Keratinocyte (primary cell): ENCODE measurements at regions not wholly inside any gene's neighbourhood (a gene's known extent, or its start where the extent isn't known, plus 50 kb on each side); places are given as distances from the start of the nearest gene placed in this dataset.

Experiments
- DNase-seq: peaks from one replicate; pipeline ENCODE4 v3.0.0-alpha.2; 2011; ENCODE audit warnings: low read depth, missing footprints, low spot score
- FAIRE-seq: peaks from 2 replicates; lab custom pipeline; 2011; peaks lifted over from hg19 to GRCh38; lab: Jason Lieb, UNC
- H2AFZ ChIP-seq: 2 replicates; pipeline ENCODE4 v1.6.0; 2012; ENCODE audit warnings: low read length, control low read depth, inconsistent platforms; ENCODE audit not compliant: control insufficient read depth
- H3K27ac ChIP-seq: 2 replicates; pipeline ENCODE4 v1.5.1; 2011; ENCODE audit warnings: low read length; ENCODE audit not compliant: control insufficient read depth, insufficient read depth
- H3K27me3 ChIP-seq: 3 replicates; pipeline ENCODE4 v1.6.0; 2011; ENCODE audit warnings: low read length; ENCODE audit not compliant: control insufficient read depth, insufficient read depth; ENCODE audit errors: extremely low read depth
- H3K36me3 ChIP-seq, 2 experiments: 2 replicates in 1 of 2; 3 replicates in 1 of 2; pipeline ENCODE4 v1.5.1; 2011; ENCODE audit warnings: low read length in 2 of 2, mild to moderate bottlenecking in 1 of 2; ENCODE audit not compliant: control insufficient read depth in 2 of 2, insufficient read depth in 2 of 2; ENCODE audit errors: extremely low read depth in 1 of 2
- H3K4me1 ChIP-seq: 3 replicates; pipeline ENCODE4 v1.5.1; 2011; ENCODE audit warnings: low read length; ENCODE audit not compliant: control insufficient read depth, insufficient read depth; ENCODE audit errors: extremely low read depth
- H3K4me2 ChIP-seq: 3 replicates; pipeline ENCODE4 v1.6.0; 2011; ENCODE audit warnings: low read depth, low read length; ENCODE audit not compliant: control insufficient read depth, insufficient read depth; ENCODE audit errors: extremely low read depth
- H3K4me3 ChIP-seq, 3 experiments: fragments of 200-600 bp in 1 of 3; sonication (generic) in 1 of 3; 2 replicates in 2 of 3; 3 replicates in 1 of 3; pipeline ENCODE4 v1.5.1; 2011 to 2016; ENCODE audit warnings: low read length in 3 of 3, mild to moderate bottlenecking in 3 of 3, control low read depth in 2 of 3, inconsistent platforms in 1 of 3, low read depth in 1 of 3, mixed read lengths in 1 of 3, mixed run types in 1 of 3, moderate library complexity in 1 of 3; ENCODE audit not compliant: control insufficient read depth in 2 of 3, insufficient read depth in 2 of 3; ENCODE audit errors: extremely low read depth in 1 of 3
- H3K79me2 ChIP-seq: 2 replicates; pipeline ENCODE4 v1.6.0; 2012; ENCODE audit warnings: low read length; ENCODE audit not compliant: control insufficient read depth, insufficient read depth
- H3K9ac ChIP-seq: 3 replicates; pipeline ENCODE4 v1.6.0; 2011; ENCODE audit warnings: low read length; ENCODE audit not compliant: control insufficient read depth, insufficient read depth; ENCODE audit errors: extremely low read depth
- H3K9me1 ChIP-seq: 3 replicates; pipeline ENCODE4 v1.6.0; 2011; ENCODE audit warnings: low read length; ENCODE audit not compliant: control insufficient read depth, insufficient read depth; ENCODE audit errors: extremely low read depth
- H3K9me3 ChIP-seq: 2 replicates; pipeline ENCODE4 v1.5.1; 2012; ENCODE audit warnings: low read depth, low read length; ENCODE audit not compliant: control insufficient read depth
- H4K20me1 ChIP-seq: 3 replicates; pipeline ENCODE4 v1.6.0; 2011; ENCODE audit warnings: low read length; ENCODE audit not compliant: control insufficient read depth, insufficient read depth; ENCODE audit errors: extremely low read depth
- CTCF ChIP-seq, 3 experiments: IDR thresholded peaks in 1 of 3; conservative IDR thresholded peaks in 1 of 3; optimal IDR thresholded peaks in 1 of 3; 2 replicates in 2 of 3; 3 replicates in 1 of 3; pipeline versions ENCODE3 to v1.5.1; 2011; ENCODE audit warnings: low read length in 3 of 3, mild to moderate bottlenecking in 3 of 3, moderate library complexity in 2 of 3, control low read depth in 1 of 3, inconsistent platforms in 1 of 3; ENCODE audit not compliant: insufficient read depth in 2 of 3; ENCODE audit errors: extremely low read depth in 1 of 3
- dilution Hi-C: fragments of 300-500 bp; cut with MboI; formaldehyde crosslinking; loops from one replicate; pipeline ENCODE4 v1.7.0; 2020; ENCODE audit warnings: low sequenced_read_pairs; ENCODE audit not compliant: extremely low pct_ligation_motif_present
- small RNA-seq, 3 experiments: library from RNA; depleted of rRNA; stranded (forward); fragments of <200 nt; gene quantifications; one replicate each; pipeline ENCODE3, GENCODE V24; 2012; ENCODE audit warnings: low read depth in 3 of 3, low replicate concordance in 1 of 3; ENCODE audit not compliant: insufficient read length in 3 of 3

DNA sequence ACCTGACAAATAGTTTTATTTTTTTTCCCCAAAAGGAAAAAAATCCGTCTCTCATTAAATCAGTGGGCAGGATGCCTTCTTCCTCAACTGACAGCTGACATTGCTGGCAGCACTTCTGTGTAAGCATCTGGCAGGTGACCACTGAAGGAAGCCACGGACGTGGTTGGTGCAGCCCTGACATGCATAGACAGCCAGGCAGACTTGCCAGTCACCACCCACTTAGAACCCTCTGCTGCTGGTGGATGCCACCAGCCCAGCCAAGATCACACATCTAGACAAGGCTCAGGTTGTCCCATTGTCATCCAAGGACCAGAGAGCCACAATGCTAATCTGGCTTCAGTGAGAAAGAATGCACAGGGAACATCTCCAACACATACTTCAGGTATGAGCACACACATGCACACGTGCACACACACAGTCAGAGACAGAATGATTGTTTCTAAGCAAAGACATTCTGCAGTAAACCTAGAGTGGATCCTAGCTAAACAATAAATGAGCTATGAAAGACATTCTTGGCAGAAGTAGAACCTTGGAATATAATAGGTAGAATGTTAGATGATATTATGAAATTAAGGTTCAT, 49.8 kb upstream of the BMAL1 start:
- Histone ChIP-seq H3K4me2 (peak overlapping the region; percentile 7), H3K36me3 (no peaks in the 10 kb centered on the region), H3K27ac (no peak overlapping the region), H3K9me1 (no peaks in the 10 kb centered on the region), H3K27me3 (no peaks in the 10 kb centered on the region), H3K79me2 (no peaks in the 10 kb centered on the region), H3K9ac (no peak overlapping the region), H3K9me3 (no peaks in the 10 kb centered on the region), H4K20me1 (no peaks in the 10 kb centered on the region), H3K4me3 (no peak overlapping the region), H3K4me1 (peaks cover 37% of the 10 kb centered on the region), H2AFZ (no peak overlapping the region)
- no peak for TF ChIP-seq CTCF (optimal IDR thresholded peaks at IDR 0.05 in 1 of 3, IDR thresholded peaks at IDR 0.05 in 1 of 3, conservative IDR thresholded peaks at IDR 0.05 in 1 of 3; ENCODE audit: extremely low read depth in 1 of 3, insufficient read depth in 2 of 3, low read length in 3 of 3)
- dilution Hi-C loops = no loop called here
- FAIRE-seq = peak; percentile 39
- DNase-seq = no peak

Small RNA genes in the stretch of these regions (small RNA-seq; reads per million reads assigned to genes)
- gene AC022878.1 = 0 reads per million in 3 experiments
